ENCODE measurements at regions not wholly inside any gene's neighbourhood (a gene's known extent, or its start where the extent isn't known, plus 50 kb on each side); places are given as distances from the start of the nearest gene placed in this dataset.

DNA sequence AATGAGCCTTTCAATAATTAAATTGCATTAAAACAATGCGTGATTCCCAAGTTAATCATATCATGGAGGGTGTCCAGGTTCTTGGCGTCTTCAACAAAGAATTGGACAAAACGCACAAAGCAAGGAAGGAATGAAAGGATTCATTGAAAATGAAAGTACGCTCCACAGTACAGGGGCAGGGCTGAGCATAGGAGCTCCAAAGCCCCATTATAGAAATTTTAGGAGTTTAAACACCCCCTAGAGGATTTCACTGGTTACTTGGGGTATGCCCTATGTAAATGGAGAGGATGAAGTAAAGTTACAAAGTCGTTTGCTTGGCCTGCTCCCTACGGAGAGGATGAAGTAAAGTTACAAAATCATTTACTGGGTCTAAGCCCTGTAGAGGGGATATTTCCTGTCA lies 1910.4 kb downstream of the C4orf33 start:
- TF ChIP-seq POLR2A (IDR thresholded peaks at IDR 0.05; ENCODE audit: low read depth) (no peak), EP300 (IDR thresholded peaks at IDR 0.05) (no peak)
- TF ChIP-seq, protein P1, sequence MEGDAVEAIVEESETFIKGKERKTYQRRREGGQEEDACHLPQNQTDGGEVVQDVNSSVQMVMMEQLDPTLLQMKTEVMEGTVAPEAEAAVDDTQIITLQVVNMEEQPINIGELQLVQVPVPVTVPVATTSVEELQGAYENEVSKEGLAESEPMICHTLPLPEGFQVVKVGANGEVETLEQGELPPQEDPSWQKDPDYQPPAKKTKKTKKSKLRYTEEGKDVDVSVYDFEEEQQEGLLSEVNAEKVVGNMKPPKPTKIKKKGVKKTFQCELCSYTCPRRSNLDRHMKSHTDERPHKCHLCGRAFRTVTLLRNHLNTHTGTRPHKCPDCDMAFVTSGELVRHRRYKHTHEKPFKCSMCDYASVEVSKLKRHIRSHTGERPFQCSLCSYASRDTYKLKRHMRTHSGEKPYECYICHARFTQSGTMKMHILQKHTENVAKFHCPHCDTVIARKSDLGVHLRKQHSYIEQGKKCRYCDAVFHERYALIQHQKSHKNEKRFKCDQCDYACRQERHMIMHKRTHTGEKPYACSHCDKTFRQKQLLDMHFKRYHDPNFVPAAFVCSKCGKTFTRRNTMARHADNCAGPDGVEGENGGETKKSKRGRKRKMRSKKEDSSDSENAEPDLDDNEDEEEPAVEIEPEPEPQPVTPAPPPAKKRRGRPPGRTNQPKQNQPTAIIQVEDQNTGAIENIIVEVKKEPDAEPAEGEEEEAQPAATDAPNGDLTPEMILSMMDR (IDR thresholded peaks at IDR 0.05): no peak
